GM12892 (cell line): ENCODE measurements at regions not wholly inside any gene's neighbourhood (a gene's known extent, or its start where the extent isn't known, plus 50 kb on each side); places are given as distances from the start of the nearest gene placed in this dataset.

ENCODE experiments used
- POLR2A ChIP-seq: IDR thresholded peaks from 2 replicates; pipeline ENCODE4 v1.6.1; 2011; ENCODE audit warnings: low read depth, low read length, control low read depth
- POLR2AphosphoS5 ChIP-seq: IDR thresholded peaks from 2 replicates; pipeline ENCODE4 v1.6.1; 2011; ENCODE audit warnings: low read depth, low read length, control low read depth

DNA sequence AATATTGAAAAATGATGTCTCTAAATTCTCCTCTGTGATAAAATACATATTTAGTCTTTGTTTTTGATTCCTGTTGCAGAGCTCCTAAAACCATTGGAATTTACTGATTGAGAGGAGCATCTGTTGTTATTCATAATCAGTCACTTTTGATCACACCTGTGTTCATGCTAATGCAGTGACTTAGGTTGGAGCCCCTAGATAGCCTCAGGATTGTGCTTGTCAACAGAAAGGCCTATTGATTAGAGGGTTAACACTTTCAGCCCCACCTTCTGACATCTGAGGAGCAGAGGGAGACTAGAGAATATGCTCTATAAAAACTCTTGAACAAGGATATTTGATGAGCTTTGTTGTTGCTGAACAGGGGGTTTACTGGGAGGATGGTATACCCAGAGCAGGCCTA, 409.5 kb upstream of the ADGRL3 start:
- TF ChIP-seq POLR2A (no peak), POLR2AphosphoS5 (no peak)
